GM12875 (cell line): ENCODE measurements at regions not wholly inside any gene's neighbourhood (a gene's known extent, or its start where the extent isn't known, plus 50 kb on each side); places are given as distances from the start of the nearest gene placed in this dataset.
A peak's percentile ranks its signal among the peaks of the same experiment; 100 is the strongest.

Experiments
- H3K4me3 ChIP-seq: one replicate; pipeline ENCODE4 v1.5.1; 2011; ENCODE audit warnings: low read depth, low read length, control low read depth
- TF ChIP-seq, protein P1 (sequence below): IDR thresholded peaks from 2 replicates; pipeline ENCODE4 v1.5.1; 2011; ENCODE audit warnings: low read depth, mild to moderate bottlenecking, control low read depth, inconsistent platforms, low read length, moderate library complexity, borderline replicate concordance; ENCODE audit not compliant: insufficient read depth

DNA sequence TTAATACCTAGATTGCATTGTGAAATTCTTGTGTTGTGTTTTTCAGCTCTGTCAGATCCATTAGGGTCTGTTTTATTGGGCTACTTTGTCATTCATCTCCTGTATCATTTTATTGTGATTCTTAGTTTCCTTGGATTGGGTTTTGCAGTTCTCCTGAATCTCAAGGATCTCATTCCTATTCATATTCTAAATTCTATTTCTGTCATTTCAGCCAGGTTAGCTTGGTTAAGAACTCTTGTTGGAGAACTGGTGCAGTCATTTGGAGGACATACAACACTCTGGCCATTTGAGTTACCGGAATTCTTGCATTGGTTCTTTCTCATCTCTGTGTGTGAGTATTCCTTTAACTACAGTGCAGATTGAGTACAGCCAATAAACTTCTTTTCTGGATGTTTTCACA is 159.6 kb downstream of the FAM78B start:
- no peak overlapping the region for H3K4me3 ChIP-seq
- TF ChIP-seq, protein P1, sequence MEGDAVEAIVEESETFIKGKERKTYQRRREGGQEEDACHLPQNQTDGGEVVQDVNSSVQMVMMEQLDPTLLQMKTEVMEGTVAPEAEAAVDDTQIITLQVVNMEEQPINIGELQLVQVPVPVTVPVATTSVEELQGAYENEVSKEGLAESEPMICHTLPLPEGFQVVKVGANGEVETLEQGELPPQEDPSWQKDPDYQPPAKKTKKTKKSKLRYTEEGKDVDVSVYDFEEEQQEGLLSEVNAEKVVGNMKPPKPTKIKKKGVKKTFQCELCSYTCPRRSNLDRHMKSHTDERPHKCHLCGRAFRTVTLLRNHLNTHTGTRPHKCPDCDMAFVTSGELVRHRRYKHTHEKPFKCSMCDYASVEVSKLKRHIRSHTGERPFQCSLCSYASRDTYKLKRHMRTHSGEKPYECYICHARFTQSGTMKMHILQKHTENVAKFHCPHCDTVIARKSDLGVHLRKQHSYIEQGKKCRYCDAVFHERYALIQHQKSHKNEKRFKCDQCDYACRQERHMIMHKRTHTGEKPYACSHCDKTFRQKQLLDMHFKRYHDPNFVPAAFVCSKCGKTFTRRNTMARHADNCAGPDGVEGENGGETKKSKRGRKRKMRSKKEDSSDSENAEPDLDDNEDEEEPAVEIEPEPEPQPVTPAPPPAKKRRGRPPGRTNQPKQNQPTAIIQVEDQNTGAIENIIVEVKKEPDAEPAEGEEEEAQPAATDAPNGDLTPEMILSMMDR: no peak

DNA sequence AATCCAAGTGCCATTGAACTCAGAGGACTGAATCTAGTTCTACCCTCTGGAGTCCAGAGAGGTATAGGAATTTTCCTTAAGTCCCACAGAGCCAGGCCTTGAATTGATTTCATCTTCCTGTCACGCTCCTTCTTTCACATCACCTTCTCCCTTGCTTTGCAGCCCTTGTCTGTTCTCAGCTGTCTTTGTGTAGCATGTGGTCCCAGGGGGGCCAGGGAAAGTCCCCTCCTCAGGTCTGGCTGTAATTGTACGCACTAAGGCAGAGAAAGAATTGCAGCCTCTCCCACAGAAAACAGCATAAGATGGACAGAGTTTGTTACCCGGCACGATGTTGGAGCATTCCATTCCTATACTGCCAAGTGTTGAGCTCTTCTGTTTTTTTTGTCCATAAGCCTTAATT is 153.6 kb downstream of the FAM78B start:
- TF ChIP-seq, protein P1: no peak

DNA sequence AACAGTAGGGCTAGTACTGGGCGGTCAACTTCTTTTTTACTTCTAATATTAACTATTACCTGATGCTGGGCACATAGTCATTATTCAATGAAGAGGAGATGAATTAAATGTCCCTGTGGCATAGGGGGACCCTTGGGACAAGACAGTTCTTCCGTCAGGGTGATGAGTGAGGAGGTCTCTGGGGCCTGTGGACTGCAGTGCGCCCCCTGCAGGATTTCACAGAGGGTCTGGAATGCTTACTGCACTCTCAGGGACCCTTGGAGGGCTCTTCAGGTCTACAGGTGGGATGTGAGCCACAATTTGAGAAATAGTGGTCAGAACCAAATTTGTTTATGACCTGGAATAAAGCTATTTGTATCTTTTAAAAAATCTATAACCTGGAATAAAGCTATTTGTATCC is 149.4 kb downstream of the FAM78B start:
- TF ChIP-seq, protein P1: peak; percentile 50
- no peak overlapping the region for H3K4me3 ChIP-seq

More for the DNA sequence above, 153.6 kb downstream of the FAM78B start:
- H3K4me3 ChIP-seq: no peak overlapping the region
